ENCODE measurements at regions not wholly inside any gene's neighbourhood (a gene's known extent, or its start where the extent isn't known, plus 50 kb on each side); places are given as distances from the start of the nearest gene placed in this dataset.

- intact Hi-C loops (cut with micrococcal nuclease): no loop called here
- Histone ChIP-seq H3K9ac (replicated peaks; ENCODE audit: extremely low read depth, insufficient read depth, low read length) (no peak overlapping the region), H3K27ac (ENCODE audit: insufficient read depth, low read depth, low read length) (no peak overlapping the region), H3K4me1 (ENCODE audit: control insufficient read depth, extremely low read depth, insufficient read depth, low read length) (no peaks in the 10 kb centered on the region), H3K4me3 (replicated peaks in 1 of 3; ENCODE audit: insufficient read depth in 1 of 3, low read depth in 1 of 3, low read length in 3 of 3) (no peak overlapping the region), H3K79me2 (ENCODE audit: control insufficient read depth, insufficient read depth, low read length) (no peaks in the 10 kb centered on the region), H3K36me3 (ENCODE audit: control insufficient read depth in 2 of 2, extremely low read depth in 1 of 2, insufficient read depth in 2 of 2, low read length in 2 of 2) (no peaks in the 10 kb centered on the region), H2AFZ (ENCODE audit: low read depth, low read length) (no peak overlapping the region), H3K4me2 (ENCODE audit: insufficient read depth, low read length) (no peak overlapping the region), H3K9me3 (replicated peaks; ENCODE audit: control insufficient read depth, insufficient read depth, low read length) (no peaks in the 10 kb centered on the region), H4K20me1 (replicated peaks; ENCODE audit: control insufficient read depth, extremely low read depth, insufficient read depth, low read length) (no peaks in the 10 kb centered on the region), H3K27me3 (ENCODE audit: control insufficient read depth in 2 of 2, insufficient read depth in 2 of 2, low read length in 2 of 2) (no peaks in the 10 kb centered on the region), H3K9me1 (replicated peaks; ENCODE audit: control insufficient read depth, extremely low read depth, insufficient read depth, low read length) (no peaks in the 10 kb centered on the region)
- CTCF ChIA-PET: no interaction called here
- dilution Hi-C loops (cut with MboI; ENCODE audit: extremely low pct_ligation_motif_present, low sequenced_read_pairs): no loop called here
- TF ChIP-seq FOS (IDR thresholded peaks at IDR 0.05; ENCODE audit: borderline replicate concordance, insufficient read depth, low read length) (no peak), POLR2A (IDR thresholded peaks at IDR 0.05; ENCODE audit: low read depth, low read length) (no peak), POLR2AphosphoS5 (IDR thresholded peaks at IDR 0.05; ENCODE audit: insufficient read depth, low read depth, low read length) (no peak), CTCF (IDR thresholded peaks at IDR 0.05; ENCODE audit: extremely low read depth in 1 of 2, insufficient read depth in 1 of 2, low read depth in 1 of 2, low read length in 2 of 2) (no peak), MYC (IDR thresholded peaks at IDR 0.05; ENCODE audit: low read depth, low read length) (no peak), GATA2 (IDR thresholded peaks at IDR 0.05; ENCODE audit: insufficient read depth, insufficient read length, low read depth, low read length) (no peak), MAX (IDR thresholded peaks at IDR 0.05; ENCODE audit: insufficient read depth, insufficient read length) (no peak), EZH2 (IDR thresholded peaks at IDR 0.05; ENCODE audit: borderline replicate concordance, low read depth, low read length, severe bottlenecking) (no peak), JUN (IDR thresholded peaks at IDR 0.05; ENCODE audit: borderline replicate concordance, insufficient read depth, insufficient read length, low read depth) (no peak)
- DNase-seq (ENCODE audit: low read depth, low spot score) (no peak), FAIRE-seq (no peak)
- POLR2A ChIA-PET: no interaction called here
- BruUV-seq (replicated peaks): no TSS peak
Observed at GRCh38 chr6:166075925-166076324, 91.7 kb downstream of the TBXT start.

Data from endothelial cell of umbilical vein (primary cell).